ENCODE measurements at regions not wholly inside any gene's neighbourhood (a gene's known extent, or its start where the extent isn't known, plus 50 kb on each side); places are given as distances from the start of the nearest gene placed in this dataset.

- DNase-seq (ENCODE audit: low read depth): no peak
- TF ChIP-seq CTCF (IDR thresholded peaks at IDR 0.05; ENCODE audit: low read length, missing control alignments): peak; percentile 10
Measured at GRCh38 chr11:122360875-122361274, 244.9 kb upstream of the BLID start.

GRCh38 chr11:122359081-122359571 lies 243.1 kb upstream of the BLID start:
- TF ChIP-seq CTCF (IDR thresholded peaks at IDR 0.05; ENCODE audit: low read length, missing control alignments): no peak
- H3K4me3 ChIP-seq (replicated peaks; ENCODE audit: low read depth, low read length): no peak overlapping the region
- DNase-seq (ENCODE audit: low read depth): no peak

More at GRCh38 chr11:122360875-122361274, 244.9 kb upstream of the BLID start:
- no peak overlapping the region for H3K4me3 ChIP-seq (replicated peaks; ENCODE audit: low read depth, low read length)

GRCh38 chr11:122358292-122358691 lies 242.3 kb upstream of the BLID start:
- TF ChIP-seq CTCF (IDR thresholded peaks at IDR 0.05; ENCODE audit: low read length, missing control alignments): no peak
- no peak for DNase-seq (ENCODE audit: low read depth)
- H3K4me3 ChIP-seq (replicated peaks; ENCODE audit: low read depth, low read length): no peak overlapping the region

GRCh38 chr11:122355968-122356367 lies 240.0 kb upstream of the BLID start:
- no peak overlapping the region for H3K4me3 ChIP-seq (replicated peaks; ENCODE audit: low read depth, low read length)
- DNase-seq (ENCODE audit: low read depth): no peak
- TF ChIP-seq CTCF (IDR thresholded peaks at IDR 0.05; ENCODE audit: low read length, missing control alignments): no peak

GRCh38 chr11:122354025-122354697 lies 238.1 kb upstream of the BLID start:
- no peak overlapping the region for H3K4me3 ChIP-seq (replicated peaks; ENCODE audit: low read depth, low read length)
- DNase-seq (ENCODE audit: low read depth): peak; percentile 22
- TF ChIP-seq CTCF (IDR thresholded peaks at IDR 0.05; ENCODE audit: low read length, missing control alignments): no peak

GRCh38 chr11:122353561-122353960 lies 237.5 kb upstream of the BLID start:
- TF ChIP-seq CTCF (IDR thresholded peaks at IDR 0.05; ENCODE audit: low read length, missing control alignments): no peak
- no peak for DNase-seq (ENCODE audit: low read depth)
- no peak overlapping the region for H3K4me3 ChIP-seq (replicated peaks; ENCODE audit: low read depth, low read length)

Data from fibroblast of pulmonary artery (primary cell).